ENCODE measurements at regions not wholly inside any gene's neighbourhood (a gene's known extent, or its start where the extent isn't known, plus 50 kb on each side); places are given as distances from the start of the nearest gene placed in this dataset.

- no peak for DNase-seq
Observed at GRCh38 chr18:65544701-65545100, 206.1 kb upstream of the CDH7 start.

DNA sequence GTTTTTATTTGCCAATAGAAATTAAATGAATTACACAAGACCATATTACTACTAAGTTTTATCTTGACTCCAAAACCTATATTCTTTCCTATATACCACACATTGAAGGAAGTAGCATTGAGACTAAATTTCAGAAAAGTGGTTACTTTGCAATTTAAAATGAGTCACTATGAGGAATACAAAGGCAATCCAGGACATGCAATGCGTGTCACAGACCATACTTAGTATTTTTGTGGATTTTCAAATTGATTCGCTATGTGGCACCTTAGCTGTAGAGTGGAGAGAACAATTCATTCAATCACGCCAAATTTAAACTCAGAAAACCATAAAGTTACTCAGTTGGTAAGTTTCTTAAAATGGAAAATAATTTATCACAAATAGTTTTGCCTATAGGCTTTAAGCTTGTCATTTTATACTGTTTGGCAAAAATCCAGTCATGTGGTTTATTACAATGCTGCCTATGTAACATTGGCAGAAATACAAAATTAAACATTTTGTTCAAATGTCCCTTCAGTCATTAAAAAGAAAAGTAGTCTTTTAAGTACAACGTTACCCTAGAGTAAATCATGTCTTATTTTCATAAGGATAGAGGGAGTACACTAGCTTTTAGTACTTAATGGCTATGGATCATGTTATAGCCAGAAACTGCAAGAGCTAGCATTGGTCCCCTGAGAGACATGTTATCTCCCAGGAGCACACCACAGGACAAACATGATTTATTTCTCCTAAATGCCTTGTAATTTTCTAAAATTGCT lies 222.8 kb upstream of the CDH7 start:
- peak; percentile 7 for DNase-seq

GRCh38 chr18:65526099-65526498 lies 224.7 kb upstream of the CDH7 start:
- DNase-seq, result no peak

DNA sequence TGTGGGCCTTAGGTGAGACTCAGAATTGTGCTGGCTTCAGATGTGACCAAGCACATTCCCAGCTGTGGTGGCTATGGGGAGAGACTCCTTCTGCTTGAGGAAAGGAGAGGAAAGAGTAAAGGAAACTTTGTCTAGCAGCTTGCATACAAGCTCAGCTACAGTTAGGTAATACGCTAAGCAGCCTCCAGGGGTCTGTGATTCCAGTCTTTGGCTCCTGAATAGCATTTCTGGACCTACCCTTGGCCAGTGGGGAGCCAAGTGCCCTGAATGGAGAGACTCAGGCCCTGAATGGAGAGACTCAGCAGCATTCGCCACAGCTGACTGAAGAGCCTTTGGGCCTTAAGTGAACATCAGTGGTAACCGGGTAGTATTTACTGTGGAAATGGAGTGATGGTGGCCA lies 227.4 kb upstream of the CDH7 start:
- DNase-seq, result no peak

- DNase-seq, result no peak
Observed at GRCh38 chr18:65522907-65523306, 227.9 kb upstream of the CDH7 start.

- DNase-seq, result no peak
Observed at GRCh38 chr18:65516209-65516608, 234.6 kb upstream of the CDH7 start.

GRCh38 chr18:65498605-65499004 lies 252.2 kb upstream of the CDH7 start:
- no peak for DNase-seq

DNA sequence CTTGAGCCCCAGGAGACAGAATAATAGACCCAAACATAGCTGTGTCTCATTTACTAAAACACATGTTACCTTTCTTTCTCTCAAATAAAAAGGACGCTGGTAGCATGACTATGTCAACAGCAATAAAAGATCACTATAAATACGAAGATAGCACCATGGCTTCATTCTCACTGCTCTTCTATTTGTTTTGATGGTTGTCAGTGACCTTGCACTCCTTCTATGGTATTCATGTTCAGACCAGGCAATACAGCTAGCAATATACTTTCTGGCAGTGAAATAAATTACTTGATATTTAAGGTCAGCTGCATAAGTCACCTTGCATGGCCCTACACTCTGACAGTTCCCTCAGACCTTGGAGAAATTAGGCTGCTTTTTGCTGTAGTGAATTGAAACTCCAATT lies 263.2 kb upstream of the CDH7 start:
- no peak for DNase-seq

DNA sequence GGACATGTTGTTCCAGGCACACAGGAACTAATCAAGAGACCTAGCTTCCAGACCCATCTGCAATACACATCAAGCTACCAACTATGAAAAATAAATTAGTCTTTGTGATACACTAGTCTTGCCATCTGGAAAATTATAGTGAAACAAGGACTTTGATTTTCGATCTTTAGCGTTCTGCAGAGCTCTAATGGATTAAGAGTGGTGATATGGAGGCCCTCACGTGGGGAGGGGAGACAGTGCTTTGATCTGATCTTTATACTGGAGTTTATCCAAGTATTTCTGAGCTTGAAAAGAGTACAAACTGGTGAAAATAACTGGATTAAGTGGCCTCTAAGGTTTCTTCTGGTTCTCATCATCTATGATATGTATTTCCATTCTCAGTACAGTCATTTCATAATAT lies 273.4 kb upstream of the CDH7 start:
- DNase-seq, result no peak

- DNase-seq, result no peak
Observed at GRCh38 chr18:65468881-65469280, 281.9 kb upstream of the CDH7 start.

DNA sequence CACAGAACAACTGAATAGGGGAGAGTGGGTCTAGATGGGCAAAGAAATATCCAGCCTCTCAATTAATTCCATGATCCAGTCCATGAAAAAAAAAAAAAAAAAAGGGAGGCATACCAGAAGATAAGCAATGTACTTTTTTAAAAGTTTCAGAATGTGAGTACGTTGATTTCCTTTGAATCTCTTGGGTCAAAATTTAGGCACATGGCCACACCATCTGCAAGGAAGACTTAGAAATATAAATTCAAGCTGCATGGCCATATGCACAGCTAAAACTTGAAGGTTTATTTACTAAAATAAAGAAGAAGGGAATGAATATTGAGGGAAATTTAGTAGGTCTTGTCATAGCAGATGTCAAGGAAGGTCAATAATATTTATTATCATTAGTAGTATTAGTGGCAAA lies 286.5 kb upstream of the CDH7 start:
- no peak for DNase-seq

- DNase-seq, result no peak
Observed at GRCh38 chr18:65459741-65460140, 291.1 kb upstream of the CDH7 start.

DNA sequence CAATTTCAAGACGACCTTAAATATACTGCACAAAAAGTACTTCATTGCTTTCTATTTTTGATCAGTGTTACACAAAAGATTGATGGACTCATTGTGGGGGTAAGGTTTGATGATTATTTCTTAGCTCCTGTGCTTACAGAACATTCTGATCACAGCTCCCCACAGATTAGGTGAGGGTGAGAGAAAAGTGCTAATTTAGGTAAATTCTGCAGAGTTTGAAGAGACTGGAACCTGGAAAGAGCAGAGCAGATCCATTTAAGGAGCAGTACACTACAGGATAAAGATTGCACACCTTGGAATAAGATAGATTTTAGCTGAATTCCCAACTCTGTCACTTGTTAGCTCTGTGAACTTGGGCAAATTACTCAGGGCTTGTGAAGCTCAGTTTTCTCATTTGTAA lies 291.9 kb upstream of the CDH7 start:
- DNase-seq, result no peak

- peak; percentile 59 for DNase-seq
Observed at GRCh38 chr18:65439188-65439587, 311.6 kb upstream of the CDH7 start.

DNA sequence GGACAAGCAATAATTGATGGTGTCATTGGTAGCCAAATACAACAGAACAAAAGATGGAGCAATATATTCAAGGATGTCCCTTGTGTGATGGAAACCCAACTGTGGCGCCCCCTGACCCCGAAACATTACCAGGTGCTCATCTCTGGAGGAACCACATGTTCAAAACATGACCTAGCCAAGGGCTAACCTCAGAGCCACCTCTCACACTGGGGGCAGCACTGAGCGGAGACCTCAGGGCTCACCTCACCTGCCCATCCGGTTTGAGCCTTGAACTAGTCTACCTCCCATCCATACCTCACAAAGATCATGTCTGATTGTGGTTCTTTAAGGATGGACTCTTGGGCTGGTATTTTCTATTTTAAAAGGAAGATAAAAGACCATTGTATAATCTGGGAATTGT lies 314.4 kb upstream of the CDH7 start:
- DNase-seq, result no peak

GRCh38 chr18:65435534-65435933 lies 315.3 kb upstream of the CDH7 start:
- no peak for DNase-seq

DNA sequence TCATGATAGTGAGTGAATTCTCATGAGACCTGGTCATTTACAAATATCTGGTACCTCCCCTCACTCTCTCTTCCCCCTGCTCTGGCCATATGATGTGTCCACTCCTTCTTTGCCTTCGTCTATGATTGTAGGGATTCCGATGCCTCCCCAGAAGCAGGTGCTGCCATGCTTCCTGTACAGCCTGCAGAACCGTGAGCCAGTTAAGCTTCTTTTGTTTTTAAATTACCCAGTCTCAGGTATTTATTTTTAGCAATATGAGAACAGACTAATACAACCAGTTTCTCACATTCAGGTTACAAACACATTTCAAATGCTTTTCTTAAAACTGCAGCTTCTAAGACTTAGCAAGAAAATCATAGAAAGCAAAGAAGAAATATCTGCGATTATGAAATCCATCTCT lies 321.2 kb upstream of the CDH7 start:
- DNase-seq, result no peak

DNA sequence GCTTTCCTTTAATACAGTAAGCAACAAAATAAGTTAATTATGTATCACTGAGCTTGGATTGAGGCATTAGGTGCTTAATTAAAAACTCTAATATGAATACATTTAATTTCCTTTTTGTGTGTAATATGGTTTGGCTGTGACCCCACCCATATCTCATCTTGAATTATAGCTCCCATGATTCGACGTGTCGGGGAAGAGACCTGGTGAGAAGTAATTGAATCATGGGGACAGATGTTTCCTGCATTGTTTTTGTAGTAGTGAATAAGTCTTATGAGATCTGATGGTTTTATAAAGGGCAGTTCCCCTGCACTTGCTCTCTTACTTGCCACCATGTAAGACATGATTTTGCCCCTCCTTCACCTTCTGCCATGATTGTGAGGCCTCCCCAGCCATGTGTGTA lies 325.4 kb upstream of the CDH7 start:
- DNase-seq, result no peak

DNA sequence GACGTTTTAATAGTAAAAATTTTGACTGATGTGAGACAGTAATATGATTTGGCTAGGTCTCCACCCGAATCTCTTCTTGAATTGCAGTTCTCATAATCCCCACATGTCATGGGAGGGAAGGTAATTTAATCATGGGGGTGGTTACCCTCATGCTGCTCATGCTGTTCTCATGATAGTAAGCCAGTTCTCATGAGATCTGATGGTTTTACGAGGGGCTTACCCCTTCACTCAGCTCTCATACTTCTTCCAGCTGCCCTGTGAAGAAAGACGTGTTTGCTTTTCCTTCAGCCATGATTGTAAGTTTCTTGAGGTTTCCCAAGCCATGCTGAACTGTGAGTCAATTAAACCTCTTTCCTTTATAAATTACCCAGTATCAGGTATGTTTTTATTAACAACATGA lies 327.0 kb upstream of the CDH7 start:
- DNase-seq, result no peak

- no peak for DNase-seq
Observed at GRCh38 chr18:65422544-65423136, 328.2 kb upstream of the CDH7 start.

- no peak for DNase-seq
Observed at GRCh38 chr18:65415098-65415497, 335.7 kb upstream of the CDH7 start.

DNA sequence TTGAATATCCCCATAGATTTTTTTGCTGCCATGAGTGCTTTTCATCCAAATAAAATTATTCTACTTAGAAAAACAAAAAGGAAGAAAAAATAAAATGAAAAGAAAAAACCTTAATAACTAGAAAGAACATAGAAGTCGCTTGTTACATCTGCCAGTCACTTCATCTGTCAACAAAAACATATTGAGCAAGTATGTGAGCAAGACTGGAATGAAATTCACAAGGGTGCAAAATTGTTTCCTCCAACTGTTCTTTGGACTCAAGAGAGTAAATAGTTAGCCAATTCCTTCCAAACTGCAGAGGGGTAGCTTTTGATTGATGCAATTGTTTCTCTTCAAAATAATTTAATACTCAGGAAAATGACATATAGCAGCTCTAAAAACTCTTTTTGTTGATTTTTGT lies 336.3 kb upstream of the CDH7 start:
- no peak for DNase-seq

DNA sequence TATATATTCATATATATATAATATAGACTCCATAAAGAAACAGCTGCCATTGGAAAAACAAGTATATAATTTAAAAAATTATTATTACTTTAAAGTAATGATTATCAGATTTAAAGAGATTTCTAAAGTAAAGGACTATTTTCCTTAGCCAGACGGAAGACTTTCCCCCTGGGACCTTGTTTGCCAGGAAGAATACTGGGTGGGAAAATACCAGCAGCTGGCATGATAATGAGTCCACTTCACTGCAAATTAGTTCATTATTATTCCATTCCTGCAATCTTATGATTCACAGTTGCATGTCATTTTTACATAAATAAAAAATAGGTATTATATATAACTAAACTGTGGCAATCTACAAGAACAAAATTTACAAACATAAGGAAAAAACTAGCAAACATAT lies 339.8 kb upstream of the CDH7 start:
- DNase-seq, result no peak

GRCh38 chr18:65409261-65409660 lies 341.6 kb upstream of the CDH7 start:
- no peak for DNase-seq

- no peak for DNase-seq
Observed at GRCh38 chr18:65403534-65403933, 347.3 kb upstream of the CDH7 start.
